Neutrophil (primary cell): ENCODE measurements at regions not wholly inside any gene's neighbourhood (a gene's known extent, or its start where the extent isn't known, plus 50 kb on each side); places are given as distances from the start of the nearest gene placed in this dataset.

Experiments used
- H3K27ac ChIP-seq: fragments of 200-600 bp; sonication (generic); 2 replicates; pipeline ENCODE4 v1.5.1; 2016; ENCODE audit warnings: mild to moderate bottlenecking, moderate library complexity
- H3K27me3 ChIP-seq: fragments of 200-600 bp; sonication (generic); 2 replicates; pipeline ENCODE4 v1.6.0; 2016; ENCODE audit warnings: mild to moderate bottlenecking
- H3K36me3 ChIP-seq: fragments of 200-600 bp; sonication (generic); 2 replicates; pipeline ENCODE4 v1.5.1; 2017
- H3K4me1 ChIP-seq, 2 experiments: fragments of 200-600 bp in 1 of 2; sonication (generic) in 1 of 2; 1 replicate in 1 of 2; 2 replicates in 1 of 2; pipeline versions ENCODE4 v1.5.1 to v1.6.1; 2013 to 2016; ENCODE audit warnings: low read depth in 1 of 2, low read length in 1 of 2, mild to moderate bottlenecking in 1 of 2, moderate library complexity in 1 of 2; ENCODE audit not compliant: control insufficient read depth in 1 of 2, insufficient read depth in 1 of 2
- H3K4me3 ChIP-seq, 2 experiments: fragments of 200-600 bp in 1 of 2; sonication (generic) in 1 of 2; 1 replicate in 1 of 2; 2 replicates in 1 of 2; pipeline ENCODE4 v1.5.1; 2013 to 2016; ENCODE audit warnings: low read depth in 1 of 2, low read length in 1 of 2, mild to moderate bottlenecking in 1 of 2, moderate library complexity in 1 of 2
- H3K9me3 ChIP-seq: fragments of 200-600 bp; sonication (generic); 2 replicates; pipeline ENCODE4 v1.5.1; 2016
- TF ChIP-seq, protein P1 (sequence below): fragments of 200-600 bp; sonication (generic); IDR thresholded peaks from 2 replicates; pipeline ENCODE4 v1.5.1; 2016; ENCODE audit warnings: antibody characterized with exemption

DNA sequence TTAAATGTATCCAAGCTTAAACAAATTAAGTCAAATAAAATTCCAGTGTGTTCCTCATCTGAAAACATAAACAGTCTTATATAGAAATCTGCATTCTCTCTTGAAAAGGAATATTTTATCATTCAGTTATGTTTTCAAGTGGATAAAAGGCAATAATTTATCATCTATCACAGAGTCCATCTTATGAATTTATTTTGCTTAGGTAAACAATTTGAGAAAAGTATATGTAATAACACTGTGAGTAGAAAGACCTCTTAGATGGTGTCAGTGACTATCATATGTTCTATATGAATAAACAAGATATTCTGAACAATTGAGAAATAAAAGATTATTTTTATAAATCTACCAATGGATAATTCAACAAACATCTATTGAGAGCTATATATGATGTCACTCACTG, 397.6 kb upstream of the GJE1 start:
- Histone ChIP-seq H3K4me1 (no peaks in the 10 kb centered on the region), H3K27ac (no peak overlapping the region), H3K9me3 (no peaks in the 10 kb centered on the region), H3K36me3 (no peaks in the 10 kb centered on the region), H3K4me3 (no peak overlapping the region), H3K27me3 (no peaks in the 10 kb centered on the region)
- TF ChIP-seq, protein P1, sequence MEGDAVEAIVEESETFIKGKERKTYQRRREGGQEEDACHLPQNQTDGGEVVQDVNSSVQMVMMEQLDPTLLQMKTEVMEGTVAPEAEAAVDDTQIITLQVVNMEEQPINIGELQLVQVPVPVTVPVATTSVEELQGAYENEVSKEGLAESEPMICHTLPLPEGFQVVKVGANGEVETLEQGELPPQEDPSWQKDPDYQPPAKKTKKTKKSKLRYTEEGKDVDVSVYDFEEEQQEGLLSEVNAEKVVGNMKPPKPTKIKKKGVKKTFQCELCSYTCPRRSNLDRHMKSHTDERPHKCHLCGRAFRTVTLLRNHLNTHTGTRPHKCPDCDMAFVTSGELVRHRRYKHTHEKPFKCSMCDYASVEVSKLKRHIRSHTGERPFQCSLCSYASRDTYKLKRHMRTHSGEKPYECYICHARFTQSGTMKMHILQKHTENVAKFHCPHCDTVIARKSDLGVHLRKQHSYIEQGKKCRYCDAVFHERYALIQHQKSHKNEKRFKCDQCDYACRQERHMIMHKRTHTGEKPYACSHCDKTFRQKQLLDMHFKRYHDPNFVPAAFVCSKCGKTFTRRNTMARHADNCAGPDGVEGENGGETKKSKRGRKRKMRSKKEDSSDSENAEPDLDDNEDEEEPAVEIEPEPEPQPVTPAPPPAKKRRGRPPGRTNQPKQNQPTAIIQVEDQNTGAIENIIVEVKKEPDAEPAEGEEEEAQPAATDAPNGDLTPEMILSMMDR = no peak

DNA sequence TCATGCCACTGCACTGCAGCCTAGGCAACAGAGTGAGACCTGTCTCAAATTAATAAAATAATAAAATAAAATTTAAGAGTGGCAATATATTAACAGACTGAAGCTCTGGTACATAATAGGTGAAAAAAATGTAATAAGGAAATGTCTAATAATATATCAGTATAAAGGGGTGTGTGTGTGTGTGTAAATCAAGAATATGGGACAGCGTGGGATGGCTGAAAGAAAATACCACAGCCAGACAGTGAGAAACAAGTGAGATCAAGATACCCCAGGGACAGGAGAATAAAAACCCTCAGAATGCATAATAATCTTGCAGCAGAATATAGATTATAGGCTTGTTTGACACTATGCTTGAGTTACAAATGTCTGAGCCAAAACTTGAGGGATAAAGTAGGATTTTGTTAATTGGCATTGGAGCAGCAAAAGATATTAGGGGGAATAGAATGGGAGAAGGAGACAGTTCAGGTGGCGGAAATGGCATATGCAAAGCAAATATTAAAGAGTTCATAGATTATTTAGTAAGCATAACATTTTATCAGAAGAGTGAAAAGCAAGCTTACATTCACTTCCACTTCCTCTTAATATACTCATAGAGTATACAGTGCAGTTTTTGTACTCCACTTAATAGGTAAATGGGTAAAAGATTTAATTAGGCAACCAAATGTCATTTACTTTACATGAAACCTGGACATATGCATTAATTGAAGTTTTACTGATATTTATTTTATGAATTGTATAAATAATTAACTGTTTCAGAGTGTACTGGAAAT, 398.5 kb upstream of the GJE1 start:
- H3K4me3 ChIP-seq = no peak overlapping the region
- no peaks in the 10 kb centered on the region for H3K27me3 ChIP-seq
- no peaks in the 10 kb centered on the region for H3K4me1 ChIP-seq
- H3K27ac ChIP-seq = no peak overlapping the region
- no peaks in the 10 kb centered on the region for H3K9me3 ChIP-seq
- H3K36me3 ChIP-seq = no peaks in the 10 kb centered on the region
- TF ChIP-seq, protein P1 = no peak

DNA sequence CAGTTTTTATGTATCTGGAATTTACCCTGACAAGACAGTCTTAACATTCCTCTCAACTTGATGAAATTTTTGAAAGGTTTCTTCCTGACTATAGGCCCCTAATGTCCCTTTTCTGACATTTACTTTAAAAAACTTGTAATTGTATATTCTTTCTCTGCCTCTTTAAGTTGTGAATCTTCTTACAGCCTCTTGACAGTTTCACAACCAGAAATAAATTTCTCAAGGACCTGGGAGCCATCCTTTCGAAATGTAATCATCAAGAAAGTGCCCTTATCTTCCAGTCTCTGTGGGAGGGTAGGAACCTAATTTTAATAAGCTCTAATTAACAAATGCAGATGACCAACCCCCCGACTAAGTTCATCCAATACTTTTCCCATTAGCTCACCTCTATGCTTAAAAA, 403.6 kb upstream of the GJE1 start:
- H3K27me3 ChIP-seq = no peaks in the 10 kb centered on the region
- H3K4me3 ChIP-seq = no peak overlapping the region
- no peak overlapping the region for H3K27ac ChIP-seq
- no peaks in the 10 kb centered on the region for H3K4me1 ChIP-seq
- no peaks in the 10 kb centered on the region for H3K9me3 ChIP-seq
- TF ChIP-seq, protein P1 = no peak
- no peaks in the 10 kb centered on the region for H3K36me3 ChIP-seq

DNA sequence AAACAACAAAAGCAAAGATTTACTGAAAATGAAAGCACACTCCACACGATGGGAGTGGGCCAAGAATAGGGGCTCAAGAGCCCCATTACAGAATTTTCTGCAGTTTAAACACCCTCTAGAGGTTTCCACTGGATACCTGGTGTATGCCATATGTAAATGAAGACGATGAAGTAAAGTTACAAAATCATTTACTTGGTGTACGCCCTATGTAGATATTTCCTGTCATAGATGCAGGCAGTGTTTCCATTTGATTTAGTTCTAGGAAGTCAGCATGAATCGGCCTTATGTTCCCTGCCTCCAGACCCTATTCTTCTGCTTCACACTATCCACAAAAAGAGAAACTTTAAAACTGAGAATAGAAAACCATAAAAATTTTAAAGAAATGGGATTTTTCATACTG, 404.4 kb upstream of the GJE1 start:
- Histone ChIP-seq H3K27me3 (no peaks in the 10 kb centered on the region), H3K4me1 (no peaks in the 10 kb centered on the region), H3K27ac (no peak overlapping the region), H3K9me3 (no peaks in the 10 kb centered on the region), H3K4me3 (no peak overlapping the region), H3K36me3 (no peaks in the 10 kb centered on the region)
- TF ChIP-seq, protein P1 = no peak

DNA sequence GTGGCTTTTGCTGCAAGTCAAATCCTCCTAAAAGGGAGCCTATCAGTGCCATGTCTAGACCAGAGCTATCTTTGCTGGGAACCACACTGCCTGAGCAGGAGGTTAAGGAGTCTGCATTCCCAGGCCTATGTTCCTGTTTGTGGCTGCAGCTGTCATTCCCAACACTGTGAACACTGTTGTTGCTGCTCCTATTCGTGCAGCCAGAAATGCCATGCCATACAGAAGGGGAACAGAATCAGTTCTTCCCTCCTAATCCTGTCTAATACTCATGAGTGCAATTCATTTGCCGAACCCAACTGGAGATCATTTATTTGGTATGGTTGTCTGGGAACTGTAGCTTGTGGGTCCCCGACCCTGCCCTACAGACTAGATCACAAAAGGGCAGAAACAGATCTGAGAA, 406.5 kb upstream of the GJE1 start:
- TF ChIP-seq, protein P1 = no peak

More for the DNA sequence above, 406.5 kb upstream of the GJE1 start:
- Histone ChIP-seq H3K4me3 (no peak overlapping the region), H3K27me3 (no peaks in the 10 kb centered on the region), H3K27ac (no peak overlapping the region), H3K9me3 (no peaks in the 10 kb centered on the region), H3K36me3 (no peaks in the 10 kb centered on the region), H3K4me1 (no peaks in the 10 kb centered on the region)
